ENCODE measurements at regions not wholly inside any gene's neighbourhood (a gene's known extent, or its start where the extent isn't known, plus 50 kb on each side); places are given as distances from the start of the nearest gene placed in this dataset.
"Not testable (repeated sequence)": the region's sequence is repeated elsewhere in the genome, so short reads cannot be mapped to it uniquely, and the experiment has no call there.

DNA sequence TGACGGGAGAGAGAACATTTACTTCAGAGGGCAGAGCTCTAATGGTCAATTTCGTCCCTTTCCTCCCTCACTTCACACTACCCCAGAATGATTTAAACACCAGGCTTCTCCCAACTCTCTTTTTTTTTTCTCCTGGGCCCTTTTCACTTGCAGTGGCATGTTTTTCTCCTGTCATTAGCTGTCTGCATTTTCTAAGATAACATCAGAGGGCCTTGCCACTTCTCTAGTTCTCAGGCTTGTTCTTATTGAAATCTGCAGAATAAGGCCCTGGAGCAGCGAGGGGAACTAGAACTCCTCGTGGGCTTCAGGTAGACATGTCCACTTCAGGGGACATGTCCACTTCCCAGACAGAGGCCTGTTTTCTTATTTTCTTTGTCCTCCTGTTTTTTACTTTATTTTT, 514.4 kb upstream of the TBL1XR1 start:
- DNase-seq (ENCODE audit: low spot score), result no peak

DNA sequence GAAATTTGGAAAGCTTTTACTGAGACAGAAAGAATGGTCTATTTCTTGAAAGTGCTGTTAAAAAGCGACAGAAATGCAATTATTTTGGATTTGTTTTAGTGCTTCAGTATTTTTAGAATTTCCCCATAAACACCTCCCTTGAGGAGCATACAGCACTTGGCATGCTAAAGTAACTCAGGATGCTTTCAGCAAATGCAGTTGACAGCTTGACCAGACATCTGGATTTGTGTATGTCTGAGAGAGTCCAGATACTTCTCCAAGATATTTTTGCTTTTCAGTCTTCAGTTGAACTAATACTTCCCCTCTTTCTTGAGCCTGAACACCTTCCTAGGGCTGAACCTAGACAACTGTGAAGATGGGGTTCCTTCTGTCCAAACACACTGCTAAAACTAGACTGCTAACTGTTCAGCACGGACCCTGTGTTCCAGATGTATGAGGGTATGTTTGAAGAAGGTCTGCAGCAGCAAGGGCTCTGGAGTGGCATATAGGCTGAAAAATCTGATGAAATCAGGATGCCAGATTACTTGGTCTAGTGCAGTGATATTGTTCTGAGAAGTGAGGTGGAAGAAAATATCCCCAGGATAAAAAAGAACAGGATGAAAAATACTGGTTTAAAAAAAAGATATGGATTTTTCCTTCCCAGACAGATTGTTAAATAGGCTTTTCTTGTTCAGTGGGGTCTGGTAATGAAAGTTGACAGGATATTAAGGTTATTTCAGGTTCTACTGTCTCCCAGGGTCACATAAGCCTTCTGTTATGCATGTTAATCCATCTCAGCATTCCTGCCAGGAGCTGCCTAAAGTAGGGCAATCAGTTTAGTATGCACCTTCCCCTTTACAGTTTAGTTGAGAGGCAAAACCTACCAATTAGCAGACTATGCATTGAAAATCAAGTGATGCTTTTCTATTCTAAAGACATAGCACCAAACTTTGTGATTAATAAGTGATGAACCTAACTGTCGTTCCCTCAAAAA, 516.9 kb upstream of the TBL1XR1 start:
- no peak for DNase-seq (ENCODE audit: low spot score)

GRCh38 chr3:177714945-177715344, 517.7 kb upstream of the TBL1XR1 start:
- no peak for DNase-seq (ENCODE audit: low spot score)

- no peak for DNase-seq (ENCODE audit: low spot score)
These were observed 518.7 kb upstream of the TBL1XR1 start for GRCh38 chr3:177715980-177716379.

DNA sequence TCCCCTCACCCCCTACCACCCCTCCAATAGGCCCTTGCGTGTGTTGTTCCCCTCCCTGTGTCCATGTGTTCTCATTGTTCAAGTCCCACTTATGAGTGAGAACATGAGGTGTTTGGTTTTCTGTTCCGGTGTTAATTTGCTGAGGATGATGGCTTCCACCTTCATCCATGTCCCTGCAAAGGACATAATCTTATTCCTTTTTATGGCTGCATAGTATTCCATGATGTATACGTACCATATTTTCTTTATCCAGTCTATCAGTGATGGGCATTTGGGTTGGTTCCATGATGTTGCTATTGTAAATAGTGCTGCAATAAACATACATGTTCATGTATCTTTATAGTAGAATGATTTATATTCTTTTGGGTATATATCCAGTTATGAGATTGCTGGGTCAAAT, 523.6 kb upstream of the TBL1XR1 start:
- not testable (repeated sequence) for DNase-seq (ENCODE audit: low spot score)

GRCh38 chr3:177721864-177722785, 524.8 kb upstream of the TBL1XR1 start:
- DNase-seq (ENCODE audit: low spot score), result no peak

GRCh38 chr3:177724020-177724638, 526.8 kb upstream of the TBL1XR1 start:
- no peak for DNase-seq (ENCODE audit: low spot score)

DNA sequence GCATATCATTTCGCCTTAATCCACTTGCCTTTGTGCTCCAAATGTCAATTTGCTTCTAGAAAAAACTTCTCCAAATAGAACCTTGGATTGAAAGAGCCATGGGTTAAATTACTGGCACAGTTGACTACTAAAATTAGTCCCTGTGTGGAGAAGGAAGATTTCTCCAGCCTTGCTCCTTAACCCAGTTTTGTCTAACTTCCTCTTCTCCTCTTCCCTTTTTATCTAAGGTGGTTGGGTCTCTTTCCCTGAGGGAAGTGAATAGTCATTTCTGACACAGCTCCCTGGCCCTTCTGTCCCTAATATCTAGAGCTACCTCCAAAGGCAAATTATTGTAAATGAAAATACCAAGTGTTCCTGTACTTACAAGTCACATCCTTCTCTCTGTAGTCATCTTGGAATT, 527.9 kb upstream of the TBL1XR1 start:
- DNase-seq (ENCODE audit: low spot score), result no peak

DNA sequence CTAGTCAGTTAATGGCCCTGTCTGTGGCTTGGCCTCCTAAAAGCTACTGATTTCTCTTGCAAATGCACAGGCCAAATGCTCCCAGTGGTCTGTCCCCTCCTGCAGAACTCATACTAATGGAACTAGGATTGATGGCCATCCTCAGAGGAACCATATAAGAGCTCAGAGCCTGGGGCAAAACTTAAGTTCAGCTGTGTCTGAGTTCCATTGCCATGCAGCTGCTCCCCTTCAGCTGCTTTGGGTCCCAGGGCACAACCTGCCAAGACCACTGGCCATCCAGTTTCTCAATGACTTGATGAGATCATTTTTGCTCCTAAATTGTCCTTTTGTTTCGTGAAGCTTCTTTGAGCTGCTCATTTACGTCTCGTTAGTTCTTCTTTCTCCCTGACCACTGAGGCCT, 529.5 kb upstream of the TBL1XR1 start:
- no peak for DNase-seq (ENCODE audit: low spot score)

GRCh38 chr3:177729956-177730681, 532.8 kb upstream of the TBL1XR1 start:
- DNase-seq (ENCODE audit: low spot score), result peak; percentile 84

DNA sequence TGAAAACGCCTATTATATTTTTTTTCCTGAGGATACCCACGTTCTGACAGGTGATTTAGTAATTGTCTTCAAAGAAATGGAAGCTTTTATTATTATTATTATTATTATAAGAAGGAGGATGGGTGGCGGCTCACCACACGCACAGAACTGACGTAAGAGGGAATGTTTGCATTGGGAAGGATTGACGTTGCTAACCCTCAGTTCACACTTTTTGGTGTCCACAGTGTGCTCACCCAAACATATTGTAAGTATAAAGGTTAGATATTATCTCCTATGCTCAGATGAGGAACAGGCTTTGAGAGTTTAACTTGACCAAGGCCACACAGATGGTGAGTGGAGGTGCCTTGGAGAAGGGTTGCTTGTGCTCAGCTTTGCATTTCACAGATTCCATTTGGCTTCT, 533.5 kb upstream of the TBL1XR1 start:
- DNase-seq (ENCODE audit: low spot score), result no peak

GRCh38 chr3:177731644-177732268, 534.5 kb upstream of the TBL1XR1 start:
- DNase-seq (ENCODE audit: low spot score), result no peak

DNA sequence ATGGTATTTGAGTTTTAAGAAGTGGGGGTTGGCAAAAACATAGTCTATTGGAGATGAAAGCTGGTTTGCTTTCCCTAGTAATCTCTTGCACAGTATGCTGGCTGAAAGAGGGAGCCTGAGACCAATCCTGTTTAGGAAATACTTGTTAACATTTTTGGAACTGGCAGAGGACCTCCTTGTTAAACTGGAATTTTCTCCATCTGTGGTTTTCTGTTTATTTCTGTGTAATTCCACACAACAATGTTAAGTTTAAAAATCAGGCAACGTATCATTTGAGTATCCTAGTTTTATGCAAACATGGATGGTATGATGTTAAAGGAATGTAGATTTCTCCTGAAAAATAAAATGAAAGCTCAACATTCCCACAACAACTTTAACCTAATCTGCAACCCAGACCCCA, 536.0 kb upstream of the TBL1XR1 start:
- no peak for DNase-seq (ENCODE audit: low spot score)

DNA sequence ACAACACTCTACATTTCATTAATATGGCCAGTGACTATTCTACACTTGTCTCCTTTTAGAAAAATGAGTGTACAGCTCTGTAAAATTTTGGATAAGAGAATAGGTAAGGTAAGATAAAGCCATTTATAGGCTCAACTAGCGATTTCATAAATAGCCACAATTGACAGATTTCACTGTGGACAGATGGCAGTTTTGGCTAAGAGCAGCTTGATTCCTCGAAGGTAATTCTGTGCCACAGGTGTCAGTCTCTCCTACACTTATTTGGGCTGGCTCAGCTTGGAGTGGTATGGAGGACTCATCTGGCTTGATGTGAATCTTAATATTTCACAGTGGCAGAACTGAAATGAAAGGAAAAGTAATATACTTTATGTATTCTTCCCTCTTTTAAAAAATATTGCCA, 536.7 kb upstream of the TBL1XR1 start:
- DNase-seq (ENCODE audit: low spot score), result no peak

DNA sequence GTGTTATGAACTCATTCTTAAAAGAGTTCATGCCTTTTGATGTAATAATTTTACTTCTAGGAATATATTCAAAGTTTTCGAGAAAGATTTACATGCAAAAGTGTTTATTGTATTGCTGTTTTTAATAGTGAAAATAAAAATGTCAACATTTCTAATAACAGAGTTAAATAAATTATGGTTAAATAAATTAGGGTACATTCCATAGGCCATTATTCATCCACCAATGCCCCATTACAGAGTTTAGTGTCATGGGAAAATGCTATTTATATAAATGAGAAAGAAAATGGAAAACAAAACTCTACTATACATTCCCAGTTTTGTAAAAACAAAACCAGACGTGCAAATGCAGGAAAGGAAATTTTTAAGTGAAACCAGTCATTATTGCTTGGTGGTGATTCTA, 538.1 kb upstream of the TBL1XR1 start:
- DNase-seq (ENCODE audit: low spot score), result no peak

DNA sequence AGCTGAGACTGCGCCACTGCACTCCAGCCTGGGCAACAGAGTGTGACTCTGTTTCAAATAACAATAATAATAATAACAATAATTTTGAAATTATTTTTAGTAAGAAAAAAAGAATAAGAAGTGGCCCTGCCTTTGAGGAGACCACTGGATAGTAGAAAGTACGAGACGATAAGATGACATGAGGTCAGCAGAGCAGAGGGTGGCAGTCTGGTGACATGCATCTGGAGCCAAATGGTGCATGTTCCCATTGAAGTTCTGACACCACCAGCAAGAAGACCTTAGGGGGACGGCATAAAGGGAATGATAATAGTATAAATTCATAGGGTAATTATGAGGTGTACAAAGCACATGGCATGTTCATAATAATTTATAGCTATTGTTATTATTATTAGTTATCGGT, 542.2 kb upstream of the TBL1XR1 start:
- DNase-seq (ENCODE audit: low spot score), result no peak

- DNase-seq (ENCODE audit: low spot score), result no peak
These were observed 543.0 kb upstream of the TBL1XR1 start for GRCh38 chr3:177740254-177740653.

GRCh38 chr3:177742273-177742672, 545.0 kb upstream of the TBL1XR1 start:
- no peak for DNase-seq (ENCODE audit: low spot score)

DNA sequence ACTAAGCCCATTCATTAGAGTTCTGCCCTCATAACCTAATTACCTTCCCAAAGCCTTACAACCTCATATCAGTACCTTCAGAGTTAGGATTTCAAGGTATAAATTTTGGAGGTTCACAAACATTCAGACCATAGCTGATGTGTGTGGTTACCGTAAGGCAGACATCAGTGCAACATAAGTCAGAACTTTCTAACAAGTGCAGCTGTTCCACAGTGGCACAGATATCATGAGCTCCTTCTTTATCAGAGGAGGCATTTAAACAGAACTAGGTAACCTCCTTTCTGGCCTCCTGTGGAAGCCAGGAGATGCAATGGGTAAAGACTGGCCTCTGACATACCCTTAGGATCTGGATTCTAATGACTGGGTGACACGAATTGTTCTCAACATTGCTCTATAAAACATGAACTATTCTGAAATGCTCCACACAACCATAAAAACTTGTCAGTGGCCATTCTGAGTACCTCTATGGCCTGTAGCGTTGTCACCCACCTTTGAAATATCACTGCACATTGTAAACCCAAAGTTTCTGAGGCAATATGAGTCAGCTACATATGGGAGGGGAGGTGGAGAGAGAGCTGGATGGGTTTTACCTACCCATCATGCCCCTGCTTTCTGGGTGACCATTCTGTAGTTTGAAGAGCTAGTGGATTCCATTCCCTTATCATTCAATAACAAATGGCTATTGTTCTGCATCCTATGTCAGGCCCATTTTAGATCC, 546.0 kb upstream of the TBL1XR1 start:
- no peak for DNase-seq (ENCODE audit: low spot score)

GRCh38 chr3:177744873-177745606, 547.8 kb upstream of the TBL1XR1 start:
- DNase-seq (ENCODE audit: low spot score), result no peak

Measured in left forelimb (tissue), 1 donor.